NCI-H2107 treated with DMSO at 0.1 percent for 48 hours (cell line): ENCODE measurements at regions not wholly inside any gene's neighbourhood (a gene's known extent, or its start where the extent isn't known, plus 50 kb on each side); places are given as distances from the start of the nearest gene placed in this dataset.

Experiments used
- DNase-seq: peaks from one replicate; lab custom pipeline; 2025; ENCODE audit not compliant: unreplicated experiment; lab: John Stamatoyannopoulos, UW

GRCh38 chr13:91117351-91117750 lies 230.1 kb upstream of the MIR17HG start:
- DNase-seq, result no peak

GRCh38 chr13:91119643-91120042 lies 227.8 kb upstream of the MIR17HG start:
- no peak for DNase-seq

- DNase-seq, result no peak
Measured at GRCh38 chr13:91122766-91123165, 224.7 kb upstream of the MIR17HG start.

GRCh38 chr13:91123456-91124127 lies 223.9 kb upstream of the MIR17HG start:
- DNase-seq, result no peak

GRCh38 chr13:91126806-91127205 lies 220.7 kb upstream of the MIR17HG start:
- no peak for DNase-seq

GRCh38 chr13:91127995-91128394 lies 219.5 kb upstream of the MIR17HG start:
- DNase-seq, result no peak

GRCh38 chr13:91132381-91132780 lies 215.1 kb upstream of the MIR17HG start:
- DNase-seq, result no peak

- no peak for DNase-seq
Measured at GRCh38 chr13:91132786-91133185, 214.7 kb upstream of the MIR17HG start.

GRCh38 chr13:91133941-91134802 lies 213.3 kb upstream of the MIR17HG start:
- peak; percentile 1 for DNase-seq

GRCh38 chr13:91134803-91135184 lies 212.7 kb upstream of the MIR17HG start:
- no peak for DNase-seq

GRCh38 chr13:91135376-91135775 lies 212.1 kb upstream of the MIR17HG start:
- DNase-seq, result no peak

- DNase-seq, result no peak
Measured at GRCh38 chr13:91135968-91136367, 211.5 kb upstream of the MIR17HG start.

GRCh38 chr13:91136806-91137205 lies 210.7 kb upstream of the MIR17HG start:
- no peak for DNase-seq

GRCh38 chr13:91139232-91139631 lies 208.3 kb upstream of the MIR17HG start:
- no peak for DNase-seq

GRCh38 chr13:91141543-91142061 lies 205.9 kb upstream of the MIR17HG start:
- no peak for DNase-seq

GRCh38 chr13:91142572-91142971 lies 204.9 kb upstream of the MIR17HG start:
- DNase-seq, result no peak

GRCh38 chr13:91144054-91144453 lies 203.4 kb upstream of the MIR17HG start:
- DNase-seq, result no peak

GRCh38 chr13:91144486-91144885 lies 203.0 kb upstream of the MIR17HG start:
- no peak for DNase-seq

- no peak for DNase-seq
Measured at GRCh38 chr13:91145571-91146205, 201.8 kb upstream of the MIR17HG start.

- no peak for DNase-seq
Measured at GRCh38 chr13:91146601-91147000, 200.9 kb upstream of the MIR17HG start.

GRCh38 chr13:91148098-91148497 lies 199.4 kb upstream of the MIR17HG start:
- no peak for DNase-seq

- no peak for DNase-seq
Measured at GRCh38 chr13:91151921-91152320, 195.6 kb upstream of the MIR17HG start.
